Esophagus muscularis mucosa (tissue), 4 donors: ENCODE measurements at regions not wholly inside any gene's neighbourhood (a gene's known extent, or its start where the extent isn't known, plus 50 kb on each side); places are given as distances from the start of the nearest gene placed in this dataset.

Experiments used
- CTCF ChIP-seq, 3 experiments: fragments of 200-600 bp in 2 of 3; fragments of 450-650 bp in 1 of 3; sonication (generic) in 2 of 3; IDR thresholded peaks; one replicate each; pipeline ENCODE4 v1.5.1; 2017 to 2019; ENCODE audit warnings: antibody characterized with exemption in 3 of 3, mild to moderate bottlenecking in 2 of 3, moderate library complexity in 1 of 3
- EP300 ChIP-seq: sonication (generic); formaldehyde crosslinking; IDR thresholded peaks from one replicate; pipeline ENCODE4 v1.6.1; 2017; ENCODE audit warnings: antibody characterized with exemption
- POLR2A ChIP-seq: fragments of 450-650 bp; IDR thresholded peaks from one replicate; pipeline ENCODE4 v1.6.1; 2017; ENCODE audit warnings: antibody characterized with exemption, moderate library complexity, mild to moderate bottlenecking, low read depth
- POLR2AphosphoS5 ChIP-seq, 2 donors: sonication (generic); formaldehyde crosslinking; IDR thresholded peaks; one replicate each; pipeline ENCODE4 v1.6.1; 2017; ENCODE audit warnings: antibody characterized with exemption in 2 of 2

DNA sequence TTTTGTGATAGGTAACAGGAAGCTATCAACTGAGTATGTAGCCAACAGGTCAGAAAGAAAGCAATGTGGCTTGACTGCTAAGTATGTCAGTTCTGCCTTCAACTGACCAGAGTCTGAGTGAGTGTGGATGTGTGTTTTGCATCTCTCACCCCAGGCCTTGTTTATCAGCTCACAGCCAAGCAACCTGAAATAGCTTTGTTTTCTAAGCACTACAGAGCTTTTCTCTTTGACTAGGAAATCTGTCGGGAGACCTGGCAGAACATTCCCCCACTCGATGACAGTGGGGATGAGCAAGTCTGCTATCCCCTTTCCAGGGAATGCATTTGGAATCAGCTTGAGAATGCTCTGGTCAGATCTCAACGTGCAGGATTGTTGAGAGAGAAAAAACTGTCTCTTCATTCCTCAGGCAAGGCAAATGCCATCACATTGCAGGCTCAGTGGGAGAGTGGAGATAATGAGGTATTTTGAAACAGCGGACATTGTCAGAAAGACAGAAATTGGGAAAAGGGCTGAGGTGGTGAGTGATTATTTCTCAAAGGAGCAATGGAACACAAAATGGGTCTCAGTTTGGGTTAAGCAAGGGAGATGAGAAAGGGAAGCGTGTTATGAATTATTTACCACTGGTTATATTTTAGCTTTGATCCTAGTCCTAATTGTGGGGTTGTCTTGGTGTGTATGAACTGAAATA lies 233.8 kb upstream of the PIK3C3 start:
- TF ChIP-seq POLR2A (no peak), CTCF (IDR thresholded peaks at IDR 0.05) (no peak), POLR2AphosphoS5 (IDR thresholded peaks at IDR 0.05) (no peak), EP300 (no peak)
